Fibroblast of skin of left biceps (primary cell): ENCODE measurements at regions not wholly inside any gene's neighbourhood (a gene's known extent, or its start where the extent isn't known, plus 50 kb on each side); places are given as distances from the start of the nearest gene placed in this dataset.

Experiments
- DNase-seq, 2 experiments: peaks; one replicate each; pipeline ENCODE4 v3.0.0-alpha.2; 2013; ENCODE audit warnings: low read depth in 2 of 2

GRCh38 chr14:97442363-97442762 is 645.2 kb downstream of the VRK1 start:
- DNase-seq: no peak

- no peak for DNase-seq
Measured at GRCh38 chr14:97443412-97443811, 646.2 kb downstream of the VRK1 start.

- no peak for DNase-seq
Measured at GRCh38 chr14:97444248-97444647, 647.1 kb downstream of the VRK1 start.

- no peak for DNase-seq
Measured at GRCh38 chr14:97445367-97445766, 648.2 kb downstream of the VRK1 start.

- DNase-seq: no peak
Measured at GRCh38 chr14:97446087-97446486, 648.9 kb downstream of the VRK1 start.

GRCh38 chr14:97452314-97452713 is 655.1 kb downstream of the VRK1 start:
- DNase-seq: no peak

GRCh38 chr14:97453991-97454390 is 656.8 kb downstream of the VRK1 start:
- no peak for DNase-seq

GRCh38 chr14:97456462-97456861 is 659.3 kb downstream of the VRK1 start:
- no peak for DNase-seq

GRCh38 chr14:97456958-97457357 is 659.8 kb downstream of the VRK1 start:
- DNase-seq: no peak

- no peak for DNase-seq
Measured at GRCh38 chr14:97457575-97458085, 660.4 kb downstream of the VRK1 start.

- no peak for DNase-seq
Measured at GRCh38 chr14:97458255-97458654, 661.1 kb downstream of the VRK1 start.

GRCh38 chr14:97458661-97459579 is 661.7 kb downstream of the VRK1 start:
- no peak for DNase-seq

- DNase-seq: no peak
Measured at GRCh38 chr14:97462081-97462480, 664.9 kb downstream of the VRK1 start.

GRCh38 chr14:97468220-97468619 is 671.0 kb downstream of the VRK1 start:
- no peak for DNase-seq

- DNase-seq: no peak
Measured at GRCh38 chr14:97477353-97477752, 680.2 kb downstream of the VRK1 start.

- no peak for DNase-seq
Measured at GRCh38 chr14:97485201-97485600, 688.0 kb downstream of the VRK1 start.

GRCh38 chr14:97486601-97487120 is 689.5 kb downstream of the VRK1 start:
- no peak for DNase-seq

- no peak for DNase-seq
Measured at GRCh38 chr14:97489750-97490149, 692.6 kb downstream of the VRK1 start.

GRCh38 chr14:97490521-97491070 is 693.4 kb downstream of the VRK1 start:
- DNase-seq: no peak

GRCh38 chr14:97491697-97492096 is 694.5 kb downstream of the VRK1 start:
- DNase-seq: no peak

GRCh38 chr14:97499790-97500481 is 702.8 kb downstream of the VRK1 start:
- DNase-seq: no peak

GRCh38 chr14:97506626-97507025 is 709.4 kb downstream of the VRK1 start:
- no peak for DNase-seq
